ENCODE measurements at regions not wholly inside any gene's neighbourhood (a gene's known extent, or its start where the extent isn't known, plus 50 kb on each side); places are given as distances from the start of the nearest gene placed in this dataset.

DNA sequence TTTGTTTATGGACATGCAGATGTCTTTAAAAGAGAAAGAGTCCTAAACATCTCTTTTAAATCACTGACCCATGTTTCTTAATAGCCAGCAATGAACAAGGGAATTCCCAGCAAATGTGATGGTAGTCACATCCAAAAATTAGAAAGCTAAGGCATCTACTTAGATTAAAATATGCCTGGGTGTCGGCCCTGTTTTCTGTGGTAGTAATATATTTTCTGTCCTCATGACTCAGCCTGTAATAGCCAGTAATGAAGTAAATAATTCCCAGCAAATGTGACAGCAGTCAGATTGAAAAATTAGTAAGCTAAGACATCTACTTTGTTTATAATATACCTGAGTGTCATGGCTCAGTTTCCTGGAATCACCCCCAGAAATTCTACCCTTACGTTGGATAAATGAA lies 60.6 kb upstream of the MYRIP start:
- DNase-seq (ENCODE audit: low spot score): no peak

DNA sequence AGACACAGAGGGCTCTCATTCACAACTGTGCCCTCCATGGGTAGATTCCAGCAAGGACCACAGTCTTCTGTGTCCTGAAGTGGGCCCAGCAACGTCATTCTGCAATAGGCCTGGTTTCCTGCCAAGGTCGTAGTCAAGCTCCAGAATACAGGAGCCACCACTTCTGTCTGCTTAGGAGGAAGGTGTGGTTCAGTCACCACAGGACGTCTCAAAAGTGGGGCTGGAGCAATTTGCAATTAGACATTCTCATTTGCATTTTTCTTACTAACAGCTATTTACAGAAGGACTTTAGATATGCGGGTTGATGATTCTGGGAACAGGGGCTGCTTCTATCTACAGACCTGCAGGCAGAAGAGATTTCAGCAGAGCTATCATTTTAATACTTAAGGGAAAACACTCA lies 58.7 kb upstream of the MYRIP start:
- peak; percentile 20 for DNase-seq (ENCODE audit: low spot score)

DNA sequence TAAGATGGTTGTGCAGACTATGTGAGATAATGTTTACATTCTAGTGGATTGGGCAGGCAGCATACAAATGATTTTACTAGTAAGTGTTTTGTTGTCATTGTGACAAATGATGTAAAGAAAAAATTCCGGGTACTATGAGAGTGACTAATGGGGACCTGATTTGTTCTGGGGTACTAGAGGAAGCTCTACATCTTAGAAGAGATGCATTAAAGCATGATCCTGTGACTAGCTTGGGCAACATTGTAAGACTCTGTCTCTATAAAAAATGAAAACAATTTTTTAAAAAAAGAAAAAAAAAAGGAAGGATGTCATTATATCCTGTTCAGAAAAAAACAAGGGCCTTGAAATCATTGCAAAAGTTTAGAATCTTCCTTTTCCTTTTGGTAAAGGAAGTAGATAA lies 58.1 kb upstream of the MYRIP start:
- DNase-seq (ENCODE audit: low spot score): no peak

DNA sequence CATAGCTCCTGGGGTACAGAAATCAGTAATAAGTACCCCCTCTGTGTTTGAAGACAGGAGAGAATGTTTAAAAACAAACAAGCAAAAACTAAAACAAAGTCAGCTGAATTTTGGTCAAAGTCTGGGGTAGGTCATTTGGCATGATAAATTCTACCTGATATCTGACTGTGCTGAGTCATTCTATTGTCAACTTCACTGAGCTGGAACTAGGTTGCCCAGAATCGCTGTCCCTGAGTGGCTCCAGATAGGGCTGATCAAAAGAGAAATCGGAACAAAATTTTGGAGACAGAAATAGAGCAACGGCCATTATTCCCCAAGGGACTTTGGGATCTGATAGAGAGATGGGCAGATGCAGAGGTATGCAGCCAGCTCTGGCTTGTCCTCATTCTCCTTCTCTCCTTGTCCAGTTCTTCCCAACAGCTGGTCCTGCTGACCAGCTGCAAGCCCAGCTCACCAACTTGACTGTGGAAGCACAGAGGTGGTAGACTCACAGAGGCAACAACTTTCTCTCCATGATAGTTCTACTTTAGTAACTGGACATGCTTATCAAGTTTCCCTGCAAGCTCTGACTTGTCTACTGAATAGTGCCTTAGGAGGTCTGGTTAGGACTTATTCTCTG lies 57.3 kb upstream of the MYRIP start:
- no peak for DNase-seq (ENCODE audit: low spot score)

DNA sequence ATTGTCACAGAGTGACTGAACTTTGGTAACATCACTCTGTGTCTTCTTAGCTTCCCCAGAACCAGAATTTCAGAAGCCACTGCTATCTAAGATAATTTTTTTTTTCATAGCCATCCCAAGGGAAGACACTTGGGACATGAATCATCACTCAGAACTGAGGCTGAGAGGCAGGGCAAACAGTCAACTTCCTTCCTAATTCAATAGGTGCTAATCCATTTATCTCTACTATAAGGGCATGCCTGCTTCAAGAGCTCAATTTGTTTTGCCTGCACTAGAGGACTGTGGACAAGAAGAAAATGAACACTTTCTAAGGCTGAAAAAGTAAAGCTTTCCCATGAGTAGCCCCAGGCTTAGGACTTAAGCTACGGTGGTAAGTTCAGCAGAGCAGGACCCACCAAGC lies 56.7 kb upstream of the MYRIP start:
- DNase-seq (ENCODE audit: low spot score): no peak

DNA sequence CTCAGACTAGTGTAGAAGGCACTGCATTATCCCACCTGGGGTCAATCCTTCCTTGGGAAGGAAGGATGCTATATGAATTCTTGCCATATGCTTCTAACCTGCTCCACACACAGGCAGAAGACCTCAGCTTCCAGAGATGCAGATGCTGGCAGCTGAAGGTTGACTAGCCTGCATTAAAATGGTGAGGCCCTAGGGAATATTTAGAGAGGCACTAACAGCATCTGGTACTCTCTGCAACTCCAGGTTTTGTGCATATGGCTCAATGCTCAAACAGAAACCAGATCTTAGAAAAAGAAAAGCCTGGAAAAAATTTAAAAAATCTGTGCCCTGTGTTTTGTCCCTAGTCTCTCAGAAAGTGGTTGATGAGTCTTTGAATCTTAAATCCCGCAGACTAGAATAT lies 56.0 kb upstream of the MYRIP start:
- peak; percentile 16 for DNase-seq (ENCODE audit: low spot score)

DNA sequence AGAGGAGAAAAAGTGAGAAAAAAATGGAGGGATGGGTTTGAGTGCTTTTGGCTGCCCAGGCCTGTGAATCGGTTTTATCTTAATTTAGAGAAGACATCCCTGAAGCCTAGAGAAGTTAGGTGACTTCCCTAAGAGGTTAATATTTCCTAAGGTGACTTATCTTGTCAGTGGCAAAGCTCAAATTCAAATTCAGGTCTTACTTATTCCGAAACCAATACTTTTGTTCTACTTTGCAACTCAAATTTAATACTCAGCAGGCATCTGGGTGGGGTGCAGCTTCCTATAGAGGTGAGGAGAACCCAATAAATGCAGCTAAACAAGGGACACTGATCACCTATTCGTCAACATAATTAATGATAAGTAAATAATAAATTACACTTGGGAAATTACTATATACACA lies 54.9 kb upstream of the MYRIP start:
- no peak for DNase-seq (ENCODE audit: low spot score)

DNA sequence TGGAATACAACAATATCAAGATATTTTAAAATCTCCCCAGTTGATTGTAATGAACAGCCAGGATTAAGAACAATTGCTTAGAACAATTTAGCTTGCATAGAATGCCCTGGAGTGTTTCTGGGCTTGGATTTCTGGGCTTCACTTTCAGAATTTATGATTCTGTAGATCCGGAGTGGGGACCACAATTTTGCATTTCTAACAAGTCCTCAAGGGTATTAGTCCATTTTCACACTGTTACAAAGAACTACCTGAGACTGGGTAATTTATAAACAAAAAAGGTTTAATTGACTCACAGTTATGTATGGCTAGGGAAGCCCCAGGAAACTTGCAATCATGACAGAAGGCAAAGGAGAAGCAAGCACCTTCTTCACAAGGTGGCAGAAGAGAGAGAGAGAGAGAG lies 54.3 kb upstream of the MYRIP start:
- DNase-seq (ENCODE audit: low spot score): no peak

DNA sequence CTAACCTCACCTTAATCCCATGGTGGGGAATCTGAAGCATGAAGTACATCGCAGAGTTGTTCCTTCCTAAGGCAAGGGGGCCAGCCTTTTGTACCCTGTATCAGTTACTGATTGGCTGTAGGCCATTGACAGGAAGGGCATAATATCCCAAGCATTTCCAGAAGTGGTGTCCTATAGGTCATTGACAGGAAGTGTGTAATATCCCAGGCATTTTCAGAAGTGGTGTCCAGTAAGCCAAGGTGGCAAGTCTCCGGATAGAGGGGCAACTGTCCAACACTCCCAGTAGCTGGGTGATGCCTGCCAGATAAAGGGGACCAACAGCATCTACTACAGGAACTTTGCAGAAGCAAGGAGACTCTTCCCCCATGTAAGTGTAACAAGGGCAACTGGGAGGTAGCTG lies 52.1 kb upstream of the MYRIP start:
- no peak for DNase-seq (ENCODE audit: low spot score)

Data from germinal center (tissue), 1 donor.